GM23338 (cell line): ENCODE measurements at regions not wholly inside any gene's neighbourhood (a gene's known extent, or its start where the extent isn't known, plus 50 kb on each side); places are given as distances from the start of the nearest gene placed in this dataset.

Experiments used
- ATAC-seq: fragments of 200-7000 bp; cut with Tn5 transposase; 3 replicates; pipeline ENCODE4 v1.9.1; 2020
- DNase-seq: peaks from one replicate; pipeline ENCODE4 v3.0.0-alpha.2; 2015; ENCODE audit warnings: low spot score
- H2AFZ ChIP-seq: fragments of 200-600 bp; sonication (generic); 2 replicates; pipeline ENCODE4 v1.8.0; 2016; ENCODE audit warnings: antibody characterized with exemption, mild to moderate bottlenecking, moderate library complexity
- H3F3A ChIP-seq: fragments of 200-600 bp; sonication (generic); replicated peaks from 2 replicates; pipeline ENCODE4 v1.8.0; 2017; ENCODE audit warnings: antibody characterized with exemption, mixed run types, low read depth
- H3K27ac ChIP-seq: fragments of 200-600 bp; sonication (generic); 2 replicates; pipeline ENCODE4 v1.6.1; 2016; ENCODE audit warnings: low read depth
- H3K27me3 ChIP-seq: fragments of 200-600 bp; sonication (generic); 2 replicates; pipeline ENCODE4 v1.8.0; 2016; ENCODE audit warnings: mild to moderate bottlenecking, mixed run types, moderate library complexity; ENCODE audit not compliant: insufficient read depth
- H3K36me3 ChIP-seq: fragments of 200-600 bp; sonication (generic); 2 replicates; pipeline ENCODE4 v1.8.0; 2016; ENCODE audit warnings: mild to moderate bottlenecking; ENCODE audit not compliant: insufficient read depth
- H3K4me1 ChIP-seq: fragments of 200-600 bp; sonication (generic); 2 replicates; pipeline ENCODE4 v1.8.0; 2016; ENCODE audit warnings: mild to moderate bottlenecking, moderate library complexity; ENCODE audit not compliant: insufficient read depth
- H3K4me2 ChIP-seq: fragments of 200-600 bp; sonication (generic); 2 replicates; pipeline ENCODE4 v1.7.1; 2017; ENCODE audit warnings: mixed run types
- H3K4me3 ChIP-seq: fragments of 200-600 bp; sonication (generic); 2 replicates; pipeline ENCODE4 v1.6.1; 2016; ENCODE audit warnings: mixed run types
- H3K79me2 ChIP-seq: fragments of 200-600 bp; sonication (generic); replicated peaks from 2 replicates; pipeline ENCODE4 v1.8.0; 2017; ENCODE audit warnings: mild to moderate bottlenecking; ENCODE audit not compliant: insufficient read depth
- H3K9me2 ChIP-seq: fragments of 200-600 bp; sonication (generic); 2 replicates; pipeline ENCODE4 v1.8.0; 2017; ENCODE audit not compliant: insufficient read depth
- H4K20me1 ChIP-seq: fragments of 200-600 bp; sonication (generic); replicated peaks from 2 replicates; pipeline ENCODE4 v1.8.0; 2017; ENCODE audit warnings: mild to moderate bottlenecking; ENCODE audit not compliant: insufficient read depth
- H3K27ac Mint-ChIP-seq: 2 replicates; pipeline ENCODE4 v1.8.0; 2020; ENCODE audit warnings: inconsistent platforms, mild to moderate bottlenecking, moderate library complexity, mixed read lengths
- H3K27me3 Mint-ChIP-seq: 3 replicates; pipeline ENCODE4 v1.8.0; 2022; ENCODE audit warnings: low read depth, mild to moderate bottlenecking, moderate library complexity, mixed read lengths, inconsistent platforms; ENCODE audit not compliant: insufficient read depth, poor library complexity
- H3K36me3 Mint-ChIP-seq: 3 replicates; pipeline ENCODE4 v1.8.0; 2021; ENCODE audit warnings: low read depth, mild to moderate bottlenecking, inconsistent platforms, moderate library complexity, mixed read lengths
- H3K4me1 Mint-ChIP-seq: 3 replicates; pipeline ENCODE4 v1.8.0; 2020; ENCODE audit warnings: mild to moderate bottlenecking, inconsistent platforms, mixed read lengths
- H3K4me3 Mint-ChIP-seq: 3 replicates; pipeline ENCODE4 v1.8.0; 2021; ENCODE audit warnings: moderate library complexity, mild to moderate bottlenecking, inconsistent platforms, mixed read lengths
- H3K9me3 Mint-ChIP-seq: 3 replicates; pipeline ENCODE4 v1.8.0; 2020; ENCODE audit warnings: moderate library complexity, mild to moderate bottlenecking, inconsistent platforms, mixed read lengths
- CREB1 ChIP-seq: fragments of 250-450 bp; sonication (Bioruptor Pico); IDR thresholded peaks from 2 replicates; pipeline ENCODE4 v1.5.0; 2020; ENCODE audit warnings: low read depth, mild to moderate bottlenecking, moderate library complexity
- CTCF ChIP-seq, 2 experiments: fragments of 200-600 bp in 1 of 2; sonication (generic) in 1 of 2; conservative IDR thresholded peaks; 2 replicates each; pipeline versions ENCODE4 v1.5.1 to v1.6.1; 2016 to 2017; ENCODE audit warnings: antibody characterized with exemption in 2 of 2, low read depth in 2 of 2, mild to moderate bottlenecking in 2 of 2, moderate library complexity in 1 of 2
- EZH2 ChIP-seq: fragments of 200-600 bp; sonication (generic); IDR thresholded peaks from one replicate; pipeline ENCODE4 v1.8.0; 2017; ENCODE audit warnings: antibody characterized with exemption, mild to moderate bottlenecking, low read depth; ENCODE audit not compliant: unreplicated experiment
- JUNB ChIP-seq: IDR thresholded peaks from one replicate; pipeline ENCODE4 v1.6.1; 2016; ENCODE audit warnings: antibody characterized with exemption; ENCODE audit not compliant: unreplicated experiment
- STAT1 ChIP-seq: IDR thresholded peaks from one replicate; pipeline ENCODE4 v1.6.1; 2016; ENCODE audit warnings: antibody characterized with exemption; ENCODE audit not compliant: unreplicated experiment
- ZNF114 ChIP-seq: fragments of 250-450 bp; sonication (Bioruptor Pico); IDR thresholded peaks from 2 replicates; pipeline ENCODE4 v1.5.0; 2020; ENCODE audit warnings: mild to moderate bottlenecking, moderate library complexity

DNA sequence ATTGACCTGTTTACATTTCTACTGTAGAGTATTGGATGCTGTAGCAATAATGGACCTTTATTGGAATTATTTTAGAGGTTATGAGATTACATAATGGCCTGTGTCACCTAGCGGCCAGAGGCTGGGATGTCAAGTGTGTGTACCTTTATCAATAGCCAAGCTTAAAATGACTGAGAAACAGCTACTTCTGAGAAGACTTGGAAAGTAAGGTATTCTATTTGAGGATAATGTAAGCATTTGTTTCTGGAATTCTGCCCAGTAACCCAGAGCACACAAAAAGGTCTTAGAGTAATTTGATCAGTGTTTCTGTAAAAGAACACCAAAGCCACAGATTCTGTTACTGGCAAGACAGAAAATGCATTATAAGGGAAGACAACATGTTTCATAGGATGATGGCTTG is 116.8 kb downstream of the MACIR start:
- no peaks in the 10 kb centered on the region; the same call in 2 of the 3 replicates for H3K4me1 Mint-ChIP-seq
- H3K9me3 Mint-ChIP-seq, result no peaks in the 10 kb centered on the region
- no peaks in the 10 kb centered on the region for H3K36me3 Mint-ChIP-seq
- Histone ChIP-seq H3K27me3 (no peaks in the 10 kb centered on the region), H3K9me2 (no peaks in the 10 kb centered on the region), H3F3A (no peaks in the 10 kb centered on the region), H3K4me1 (no peaks in the 10 kb centered on the region), H3K36me3 (no peaks in the 10 kb centered on the region), H3K4me2 (no peak overlapping the region), H3K27ac (no peak overlapping the region), H3K4me3 (no peak overlapping the region), H4K20me1 (no peaks in the 10 kb centered on the region), H2AFZ (no peak overlapping the region), H3K79me2 (no peaks in the 10 kb centered on the region)
- no peak for DNase-seq
- no peak for ATAC-seq
- TF ChIP-seq EZH2 (no peak), CTCF (conservative IDR thresholded peaks at IDR 0.05; ENCODE audit: low read depth in 2 of 2) (peak; percentile 32 to 51)
- no peak overlapping the region for H3K27ac Mint-ChIP-seq
- no peaks in the 10 kb centered on the region for H3K27me3 Mint-ChIP-seq
- no peak overlapping the region for H3K4me3 Mint-ChIP-seq

DNA sequence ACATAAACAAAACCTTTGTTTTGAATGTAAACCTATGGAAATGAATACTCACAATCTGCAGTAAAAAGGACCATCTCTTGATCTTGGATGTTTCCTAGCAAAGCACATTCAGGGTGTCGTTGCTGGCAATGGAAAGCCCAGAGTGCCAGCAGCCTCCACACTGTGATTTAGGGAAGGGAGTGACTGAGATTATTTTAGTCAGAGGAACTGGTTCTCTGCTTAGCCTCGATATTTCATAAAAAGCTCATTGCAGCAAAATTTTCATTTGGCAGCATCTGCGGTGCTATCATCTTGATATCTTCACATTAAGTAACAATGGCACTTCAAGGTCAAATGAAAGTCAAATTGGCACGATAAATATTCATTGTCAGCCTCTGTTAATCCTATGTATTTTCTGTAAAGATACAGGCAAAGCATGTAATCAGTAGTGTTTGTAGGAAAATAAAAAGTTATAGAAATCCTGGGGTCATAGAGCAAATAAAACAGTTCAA is 116.0 kb downstream of the MACIR start:
- no peaks in the 10 kb centered on the region for H3K79me2 ChIP-seq
- Mint-ChIP-seq H3K9me3 (no peaks in the 10 kb centered on the region), H3K4me1 (peaks cover under 1% of the 10 kb centered on the region; the same call in 1 of the 3 replicates), H3K36me3 (no peaks in the 10 kb centered on the region), H3K4me3 (no peak overlapping the region), H3K27me3 (no peaks in the 10 kb centered on the region), H3K27ac (no peak overlapping the region)
- no peaks in the 10 kb centered on the region for H3K36me3 ChIP-seq
- no peak for ATAC-seq
- H2AFZ ChIP-seq, result peak overlapping the region; percentile 88
- H3K4me2 ChIP-seq, result no peak overlapping the region
- no peak overlapping the region for H3K27ac ChIP-seq
- H3K27me3 ChIP-seq, result no peaks in the 10 kb centered on the region
- H3K9me2 ChIP-seq, result no peaks in the 10 kb centered on the region
- H3K4me1 ChIP-seq, result no peaks in the 10 kb centered on the region
- H4K20me1 ChIP-seq, result no peaks in the 10 kb centered on the region
- H3K4me3 ChIP-seq, result no peak overlapping the region
- no peak for DNase-seq
- no peaks in the 10 kb centered on the region for H3F3A ChIP-seq
- TF ChIP-seq JUNB, result no peak
- TF ChIP-seq CREB1 (CRISPR knock-in tag), result no peak
- no peak for TF ChIP-seq ZNF114

DNA sequence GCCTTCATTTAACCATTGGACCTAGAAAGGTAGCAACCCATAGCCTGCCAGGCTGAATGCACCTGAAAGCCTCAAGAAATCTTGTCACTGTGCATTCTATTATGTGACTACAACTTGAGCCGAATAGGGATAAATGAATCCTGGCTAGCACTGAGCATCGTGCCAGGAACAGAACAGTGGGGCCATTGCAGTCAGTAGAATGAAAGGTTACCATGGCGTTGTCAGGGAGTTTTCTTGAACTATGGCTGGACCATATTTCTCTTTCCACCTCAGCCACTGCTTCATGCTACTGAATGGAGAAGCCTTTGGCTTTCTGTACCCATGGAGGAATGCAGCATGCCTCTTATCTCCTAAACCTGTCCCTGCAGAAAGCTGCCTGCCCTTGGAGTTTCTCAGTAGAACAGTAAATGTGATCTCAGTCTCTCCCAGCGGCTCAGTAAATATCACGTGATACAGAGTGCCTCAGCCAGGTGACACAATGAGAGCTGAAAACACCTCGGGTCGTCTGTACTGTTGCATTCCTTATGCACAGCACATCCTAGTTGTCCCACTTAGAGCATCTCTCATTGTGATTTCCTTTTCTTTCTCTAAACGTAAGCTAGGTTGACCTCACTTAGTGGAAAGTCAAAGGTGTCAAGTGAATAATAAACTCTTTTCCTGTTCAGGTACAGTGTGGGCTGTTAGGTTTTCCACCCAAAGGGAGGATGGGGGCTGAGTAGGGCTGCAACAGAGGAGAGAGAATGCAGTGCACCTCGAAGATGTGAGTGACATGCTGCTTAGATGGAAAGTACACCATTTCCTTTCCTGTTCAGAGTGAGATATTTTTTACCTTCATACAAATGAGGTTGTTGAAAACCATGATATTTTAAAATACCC is 115.3 kb downstream of the MACIR start:
- Histone ChIP-seq H3K4me2 (no peak overlapping the region), H3K4me1 (no peaks in the 10 kb centered on the region), H4K20me1 (no peaks in the 10 kb centered on the region), H3F3A (no peaks in the 10 kb centered on the region), H3K27ac (no peak overlapping the region), H3K4me3 (no peak overlapping the region), H3K27me3 (no peaks in the 10 kb centered on the region), H3K36me3 (no peaks in the 10 kb centered on the region), H3K9me2 (no peaks in the 10 kb centered on the region), H2AFZ (peak overlapping the region; percentile 88), H3K79me2 (no peaks in the 10 kb centered on the region)
- no peak overlapping the region for H3K4me3 Mint-ChIP-seq
- ATAC-seq (peak; percentile 54; the same call in 2 of the 3 replicates), DNase-seq (no peak)
- no peaks in the 10 kb centered on the region for H3K9me3 Mint-ChIP-seq
- peaks cover 7% of the 10 kb centered on the region; the same call in 2 of the 3 replicates for H3K4me1 Mint-ChIP-seq
- peaks cover 3% of the 10 kb centered on the region for H3K27me3 Mint-ChIP-seq
- no peak overlapping the region for H3K27ac Mint-ChIP-seq
- no peaks in the 10 kb centered on the region for H3K36me3 Mint-ChIP-seq
- TF ChIP-seq CTCF (conservative IDR thresholded peaks at IDR 0.05; ENCODE audit: low read depth in 2 of 2) (no peak), ZNF114 (no peak), CREB1 (CRISPR knock-in tag) (no peak), STAT1 (no peak)
